H1 (cell line): ENCODE measurements at regions not wholly inside any gene's neighbourhood (a gene's known extent, or its start where the extent isn't known, plus 50 kb on each side); places are given as distances from the start of the nearest gene placed in this dataset.

Experiments used
- CTCF ChIA-PET: fragments of 300-600 bp; sonication (Branson Sonifier 250); formaldehyde crosslinking; loops from one replicate; lab custom pipeline; 2021; ENCODE audit not compliant: partially characterized antibody; lab: Charles Lee
- POLR2A ChIA-PET: fragments of 300-600 bp; sonication (Branson Sonifier 250); formaldehyde crosslinking; loops from one replicate; lab custom pipeline; 2021; ENCODE audit warnings: inconsistent platforms; ENCODE audit not compliant: partially characterized antibody; lab: Charles Lee
- DNase-seq, 2 experiments: peaks; one replicate each; pipeline versions ENCODE4 v3.0.0 to v3.0.0-alpha.2; 2010 to 2022; ENCODE audit warnings: low spot score in 2 of 2, low read depth in 1 of 2, mixed read lengths in 1 of 2
- FAIRE-seq: peaks from 2 replicates; lab custom pipeline; 2011; peaks lifted over from hg19 to GRCh38; lab: Jason Lieb, UNC
- H2AFZ ChIP-seq: 2 replicates; pipeline ENCODE4 v1.8.1; 2012; ENCODE audit warnings: low read length, inconsistent platforms
- H2AK5ac ChIP-seq: 2 replicates; pipeline ENCODE4 v1.6.1; 2013; ENCODE audit warnings: low read depth, low read length
- H2BK120ac ChIP-seq: replicated peaks from 2 replicates; pipeline ENCODE3; 2013; ENCODE audit warnings: low read depth, low read length, inconsistent platforms
- H2BK12ac ChIP-seq: 2 replicates; pipeline ENCODE4 v1.6.1; 2013; ENCODE audit warnings: low read depth, low read length
- H2BK15ac ChIP-seq: 2 replicates; pipeline ENCODE4 v1.6.1; 2013; ENCODE audit warnings: low read length
- H2BK20ac ChIP-seq: 2 replicates; pipeline ENCODE4 v1.6.1; 2013; ENCODE audit warnings: low read length
- H2BK5ac ChIP-seq: 2 replicates; pipeline ENCODE4 v1.6.1; 2013; ENCODE audit warnings: low read depth, low read length
- H3K14ac ChIP-seq: 2 replicates; pipeline ENCODE4 v1.6.1; 2013; ENCODE audit warnings: inconsistent platforms; ENCODE audit not compliant: insufficient read length
- H3K18ac ChIP-seq: 2 replicates; pipeline ENCODE4 v1.6.1; 2013; ENCODE audit warnings: low read length; ENCODE audit errors: extremely low read depth
- H3K23ac ChIP-seq: 2 replicates; pipeline ENCODE4 v1.6.1; 2013; ENCODE audit warnings: inconsistent platforms; ENCODE audit not compliant: insufficient read length
- H3K23me2 ChIP-seq: 2 replicates; pipeline ENCODE4 v1.6.1; 2013; ENCODE audit warnings: low read depth, low read length
- H3K27ac ChIP-seq: 2 replicates; pipeline ENCODE4 v1.6.1; 2011; ENCODE audit warnings: low read depth, low read length, inconsistent platforms
- H3K27me3 ChIP-seq, 4 experiments: replicated peaks in 1 of 4; 1 replicate in 1 of 4; 2 replicates in 3 of 4; pipeline versions ENCODE4 v1.6.1 to v1.8.1; 2011 to 2013; ENCODE audit warnings: low read length in 3 of 4, mild to moderate bottlenecking in 3 of 4, inconsistent platforms in 2 of 4, mixed read lengths in 2 of 4, moderate library complexity in 1 of 4; ENCODE audit not compliant: control insufficient read depth in 3 of 4, insufficient read depth in 3 of 4; ENCODE audit errors: extremely low read depth in 1 of 4
- H3K36me3 ChIP-seq, 4 experiments: 2 replicates each; pipeline versions ENCODE4 v1.6.1 to v1.8.1; 2011 to 2013; ENCODE audit warnings: mild to moderate bottlenecking in 4 of 4, low read length in 3 of 4, moderate library complexity in 2 of 4, control low read depth in 1 of 4, inconsistent platforms in 1 of 4; ENCODE audit not compliant: insufficient read depth in 4 of 4, control insufficient read depth in 2 of 4
- H3K4ac ChIP-seq: replicated peaks from 2 replicates; pipeline ENCODE3; 2013; ENCODE audit warnings: low read length, low read depth, mixed read lengths, inconsistent platforms; ENCODE audit not compliant: insufficient read length
- H3K4me1 ChIP-seq, 4 experiments: replicated peaks in 1 of 4; 1 replicate in 1 of 4; 2 replicates in 3 of 4; pipeline versions ENCODE4 v1.6.1 to v1.8.1; 2011 to 2013; ENCODE audit warnings: low read length in 3 of 4, inconsistent platforms in 2 of 4, mixed read lengths in 1 of 4; ENCODE audit not compliant: insufficient read depth in 4 of 4, control insufficient read depth in 3 of 4
- H3K4me2 ChIP-seq, 2 experiments: 2 replicates each; pipeline versions ENCODE4 v1.6.1 to v1.8.1; 2011 to 2013; ENCODE audit warnings: low read depth in 2 of 2, low read length in 2 of 2, control low read depth in 1 of 2, inconsistent platforms in 1 of 2, mild to moderate bottlenecking in 1 of 2; ENCODE audit not compliant: insufficient read depth in 1 of 2
- H3K4me3 ChIP-seq, 4 experiments: fragments of 200-600, 300-600 bp in 1 of 4; sonication (generic), shearing (Covaris generic), sonication (Bioruptor Twin) in 1 of 4; 2 replicates each; pipeline versions ENCODE4 v1.5.1 to v1.8.1; 2011 to 2016; ENCODE audit warnings: low read length in 4 of 4, low read depth in 3 of 4, control low read depth in 2 of 4, inconsistent platforms in 2 of 4, mild to moderate bottlenecking in 2 of 4, mixed read lengths in 1 of 4, moderate library complexity in 1 of 4; ENCODE audit not compliant: insufficient read depth in 2 of 4; ENCODE audit errors: extremely low read depth in 1 of 4
- H3K56ac ChIP-seq: replicated peaks from 2 replicates; pipeline ENCODE3; 2013; ENCODE audit warnings: low read depth, mild to moderate bottlenecking, mixed read lengths, low read length, inconsistent platforms; ENCODE audit not compliant: insufficient read length
- H3K79me1 ChIP-seq: 2 replicates; pipeline ENCODE4 v1.6.1; 2013; ENCODE audit warnings: low read depth, low read length, control low read depth
- H3K79me2 ChIP-seq, 2 experiments: 2 replicates each; pipeline versions ENCODE4 v1.6.1 to v1.8.1; 2012 to 2013; ENCODE audit warnings: low read length in 2 of 2, mild to moderate bottlenecking in 2 of 2, inconsistent platforms in 1 of 2; ENCODE audit not compliant: insufficient read depth in 2 of 2, control insufficient read depth in 1 of 2
- H3K9ac ChIP-seq, 4 experiments: replicated peaks in 1 of 4; 1 replicate in 1 of 4; 2 replicates in 3 of 4; pipeline versions ENCODE4 v1.6.1 to v1.8.1; 2011 to 2013; ENCODE audit warnings: low read depth in 3 of 4, low read length in 3 of 4, control low read depth in 2 of 4, mild to moderate bottlenecking in 2 of 4, moderate library complexity in 2 of 4, inconsistent platforms in 1 of 4; ENCODE audit errors: extremely low read depth in 1 of 4
- H3K9me3 ChIP-seq, 2 experiments: 2 replicates each; pipeline versions ENCODE4 v1.6.1 to v1.8.1; 2012 to 2013; ENCODE audit warnings: mild to moderate bottlenecking in 2 of 2, moderate library complexity in 2 of 2, control low read depth in 1 of 2, inconsistent platforms in 1 of 2, low read depth in 1 of 2, low read length in 1 of 2, mixed read lengths in 1 of 2; ENCODE audit not compliant: insufficient read depth in 2 of 2
- H4K20me1 ChIP-seq, 2 experiments: replicated peaks in 1 of 2; 2 replicates each; pipeline versions ENCODE3 to v1.8.1; 2011 to 2013; ENCODE audit warnings: inconsistent platforms in 2 of 2, low read length in 2 of 2, mild to moderate bottlenecking in 1 of 2; ENCODE audit not compliant: insufficient read depth in 2 of 2, control insufficient read depth in 1 of 2
- H4K5ac ChIP-seq: 2 replicates; pipeline ENCODE4 v1.6.1; 2013; ENCODE audit warnings: low read length, low read depth, mixed read lengths, inconsistent platforms; ENCODE audit not compliant: insufficient read length
- H4K8ac ChIP-seq: 2 replicates; pipeline ENCODE4 v1.8.0; 2013; ENCODE audit warnings: mild to moderate bottlenecking, moderate library complexity, low read length, inconsistent platforms; ENCODE audit not compliant: insufficient read depth; ENCODE audit errors: extremely low read depth
- H4K91ac ChIP-seq: replicated peaks from 2 replicates; pipeline ENCODE3; 2013; ENCODE audit warnings: low read length, mixed read lengths, inconsistent platforms; ENCODE audit not compliant: insufficient read length
- BCL11A ChIP-seq, 2 experiments: IDR thresholded peaks; one replicate each; pipeline ENCODE4 v1.6.1; 2011; ENCODE audit warnings: low read depth in 2 of 2, low read length in 2 of 2, mild to moderate bottlenecking in 2 of 2
- CEBPB ChIP-seq: IDR thresholded peaks from 2 replicates; pipeline ENCODE4 v1.6.1; 2012; ENCODE audit warnings: low read depth, low read length
- EP300 ChIP-seq, 2 experiments: IDR thresholded peaks; 1 replicate in 1 of 2; 2 replicates in 1 of 2; pipeline ENCODE4 v1.6.1; 2011 to 2012; ENCODE audit warnings: low read depth in 2 of 2, low read length in 2 of 2, mild to moderate bottlenecking in 2 of 2, borderline replicate concordance in 1 of 2, inconsistent platforms in 1 of 2, moderate library complexity in 1 of 2
- KDM1A ChIP-seq: fragments of 200-600, 300-600 bp; sonication (generic); IDR thresholded peaks from 2 replicates; pipeline ENCODE4 v1.7.1; 2016; ENCODE audit warnings: mild to moderate bottlenecking, low read length, borderline replicate concordance
- KDM5A ChIP-seq: fragments of 200-600 bp; IDR thresholded peaks from 2 replicates; pipeline ENCODE4 v1.7.1; 2012; ENCODE audit warnings: mild to moderate bottlenecking, low read length, inconsistent platforms, mixed read lengths
- PHF8 ChIP-seq: fragments of 200-600 bp; sonication (generic); conservative IDR thresholded peaks from 2 replicates; pipeline ENCODE4 v1.7.1; 2012; ENCODE audit warnings: low read depth, mild to moderate bottlenecking, inconsistent platforms, low read length, moderate library complexity
- WGBS, 2 experiments: shearing (Covaris generic) in 1 of 2; methylation state at CpG; one replicate each; pipeline versions ENCODE4 v1.1.6 to v1.1.7; 2013 to 2015; ENCODE audit warnings: low lambda C conversion rate in 2 of 2, mixed read lengths in 2 of 2, inconsistent platforms in 1 of 2, low coverage in 1 of 2, missing lambda C conversion rate in 1 of 2; ENCODE audit not compliant: insufficient replicate concordance in 2 of 2, insufficient coverage in 1 of 2, insufficient read length in 1 of 2; ENCODE audit errors: extremely low coverage in 1 of 2, missing lambda C conversion rate in 1 of 2; 5-methylcytosine and 5-hydroxymethylcytosine counted together

- WGBS, 2 experiments, result 99% methylated on average over 3 of the region's 3 CpGs; no CpG with 5 or more reads in 1 of the 2 experiments
- CTCF ChIA-PET, result no interaction called here
- H3K56ac ChIP-seq, result no peak overlapping the region
- no peak overlapping the region for H2BK20ac ChIP-seq
- H4K8ac ChIP-seq, result no peak overlapping the region
- H3K4ac ChIP-seq, result no peak overlapping the region
- no peaks in the 10 kb centered on the region for H4K20me1 ChIP-seq
- DNase-seq, result no peak
- no peak overlapping the region for H3K27ac ChIP-seq
- no peaks in the 10 kb centered on the region for H3K4me1 ChIP-seq
- H3K23me2 ChIP-seq, result no peaks in the 10 kb centered on the region
- no peaks in the 10 kb centered on the region for H3K9me3 ChIP-seq
- H4K5ac ChIP-seq, result no peak overlapping the region
- no peaks in the 10 kb centered on the region for H3K79me1 ChIP-seq
- H3K4me2 ChIP-seq, result no peak overlapping the region
- H3K23ac ChIP-seq, result no peak overlapping the region
- H2BK15ac ChIP-seq, result no peak overlapping the region
- H3K36me3 ChIP-seq, result no peaks in the 10 kb centered on the region
- no peak overlapping the region for H3K4me3 ChIP-seq
- no peak overlapping the region for H3K18ac ChIP-seq
- FAIRE-seq, result no peak
- H3K14ac ChIP-seq, result no peak overlapping the region
- TF ChIP-seq EP300 (IDR thresholded peaks at IDR 0.05; ENCODE audit: borderline replicate concordance in 1 of 2, low read depth in 2 of 2, low read length in 2 of 2) (no peak), KDM5A (no peak), CEBPB (no peak), PHF8 (no peak), BCL11A (IDR thresholded peaks at IDR 0.05; ENCODE audit: low read depth in 2 of 2, low read length in 2 of 2) (no peak), KDM1A (no peak)
- TF ChIP-seq, all 59 proteins: peak for 0
- POLR2A ChIA-PET, result no interaction called here
- Histone ChIP-seq H4K91ac (no peak overlapping the region), H2BK5ac (no peak overlapping the region), H3K79me2 (no peaks in the 10 kb centered on the region), H2BK12ac (no peak overlapping the region), H3K9ac (no peak overlapping the region), H2AK5ac (no peak overlapping the region), H2AFZ (no peak overlapping the region), H2BK120ac (no peak overlapping the region), H3K27me3 (no peaks in the 10 kb centered on the region)
Observed at GRCh38 chr5:40292006-40292405, 387.7 kb upstream of the PTGER4 start.
